Sigmoid colon (tissue), 6 donors: ENCODE measurements at regions not wholly inside any gene's neighbourhood (a gene's known extent, or its start where the extent isn't known, plus 50 kb on each side); places are given as distances from the start of the nearest gene placed in this dataset.

Experiments
- DNase-seq: peaks from one replicate; pipeline ENCODE4 v3.0.0-alpha.2; 2019
- H3K27ac ChIP-seq, 4 donors: fragments of 200-600 bp; sonication (generic); one replicate each; pipeline ENCODE4 v1.5.1; 2016 to 2019; ENCODE audit warnings: mild to moderate bottlenecking in 1 of 4
- H3K27me3 ChIP-seq, 3 donors: fragments of 200-600 bp; sonication (generic); one replicate each; pipeline ENCODE4 v1.5.1; 2019; ENCODE audit warnings: mild to moderate bottlenecking in 1 of 3
- H3K36me3 ChIP-seq, 4 donors: fragments of 200-600 bp; sonication (generic); one replicate each; pipeline ENCODE4 v1.5.1; 2016 to 2019
- H3K4me1 ChIP-seq, 4 donors: fragments of 200-600 bp; sonication (generic); one replicate each; pipeline ENCODE4 v1.5.1; 2017 to 2019
- H3K4me3 ChIP-seq, 4 donors: fragments of 200-600 bp; sonication (generic); one replicate each; pipeline ENCODE4 v1.5.1; 2017 to 2019; ENCODE audit warnings: mild to moderate bottlenecking in 2 of 4, moderate library complexity in 1 of 4
- H3K9me3 ChIP-seq, 4 donors: fragments of 200-600 bp in 3 of 4; sonication (generic) in 3 of 4; one replicate each; pipeline versions ENCODE4 v1.5.1 to v1.6.1; 2013 to 2019
- EP300 ChIP-seq, 4 donors: sonication (generic); formaldehyde crosslinking; IDR thresholded peaks; one replicate each; pipeline ENCODE4 v1.6.1; 2017; ENCODE audit warnings: antibody characterized with exemption in 4 of 4
- POLR2A ChIP-seq, 2 donors: fragments of 450-650 bp; IDR thresholded peaks; one replicate each; pipeline ENCODE4 v1.6.1; 2016; ENCODE audit warnings: antibody characterized with exemption in 2 of 2, mild to moderate bottlenecking in 2 of 2, moderate library complexity in 2 of 2
- POLR2AphosphoS5 ChIP-seq, 4 donors: sonication (generic); formaldehyde crosslinking; IDR thresholded peaks; one replicate each; pipeline ENCODE4 v1.6.1; 2017; ENCODE audit warnings: antibody characterized with exemption in 4 of 4
- WGBS, 2 donors: extraction: QIAGEN DNeasy Blood & Tissue Kit; methylation state at CpG; one replicate each; pipeline ENCODE4 v1.1.7; 2013; 5-methylcytosine and 5-hydroxymethylcytosine counted together
- intact Hi-C: fragments of 100-400 bp; cut with DNase I; formaldehyde crosslinking; loops from one replicate; pipeline ENCODE4 v1.15.1; 2023
- TF ChIP-seq, protein P1 (sequence below), 4 experiments: fragments of 450-650 bp in 3 of 4; fragments of 200-600 bp in 1 of 4; IDR thresholded peaks; one replicate each; pipeline ENCODE4 v1.5.1; 2016 to 2019; ENCODE audit warnings: antibody characterized with exemption in 4 of 4, mild to moderate bottlenecking in 3 of 4, moderate library complexity in 2 of 4
- donor health status: healthy with polysubstance abuse.
- donor health status: healthy.

GRCh38 chr11:23554002-23554401, 693.7 kb upstream of the CCDC179 start:
- TF ChIP-seq EP300 (IDR thresholded peaks at IDR 0.05) (no peak), POLR2AphosphoS5 (IDR thresholded peaks at IDR 0.05) (no peak), POLR2A (IDR thresholded peaks at IDR 0.05) (no peak)
- TF ChIP-seq, protein P1, sequence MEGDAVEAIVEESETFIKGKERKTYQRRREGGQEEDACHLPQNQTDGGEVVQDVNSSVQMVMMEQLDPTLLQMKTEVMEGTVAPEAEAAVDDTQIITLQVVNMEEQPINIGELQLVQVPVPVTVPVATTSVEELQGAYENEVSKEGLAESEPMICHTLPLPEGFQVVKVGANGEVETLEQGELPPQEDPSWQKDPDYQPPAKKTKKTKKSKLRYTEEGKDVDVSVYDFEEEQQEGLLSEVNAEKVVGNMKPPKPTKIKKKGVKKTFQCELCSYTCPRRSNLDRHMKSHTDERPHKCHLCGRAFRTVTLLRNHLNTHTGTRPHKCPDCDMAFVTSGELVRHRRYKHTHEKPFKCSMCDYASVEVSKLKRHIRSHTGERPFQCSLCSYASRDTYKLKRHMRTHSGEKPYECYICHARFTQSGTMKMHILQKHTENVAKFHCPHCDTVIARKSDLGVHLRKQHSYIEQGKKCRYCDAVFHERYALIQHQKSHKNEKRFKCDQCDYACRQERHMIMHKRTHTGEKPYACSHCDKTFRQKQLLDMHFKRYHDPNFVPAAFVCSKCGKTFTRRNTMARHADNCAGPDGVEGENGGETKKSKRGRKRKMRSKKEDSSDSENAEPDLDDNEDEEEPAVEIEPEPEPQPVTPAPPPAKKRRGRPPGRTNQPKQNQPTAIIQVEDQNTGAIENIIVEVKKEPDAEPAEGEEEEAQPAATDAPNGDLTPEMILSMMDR (IDR thresholded peaks at IDR 0.05): no peak
- 89 to 92% methylated on average over 1 of the region's 1 CpG for WGBS, 2 donors
- Histone ChIP-seq H3K4me1 (no peaks in the 10 kb centered on the region), H3K36me3 (no peaks in the 10 kb centered on the region), H3K27ac (no peak overlapping the region), H3K4me3 (no peak overlapping the region), H3K9me3 (no peaks in the 10 kb centered on the region), H3K27me3 (no peaks in the 10 kb centered on the region)
- no peak for DNase-seq
- intact Hi-C loops: no loop called here

DNA sequence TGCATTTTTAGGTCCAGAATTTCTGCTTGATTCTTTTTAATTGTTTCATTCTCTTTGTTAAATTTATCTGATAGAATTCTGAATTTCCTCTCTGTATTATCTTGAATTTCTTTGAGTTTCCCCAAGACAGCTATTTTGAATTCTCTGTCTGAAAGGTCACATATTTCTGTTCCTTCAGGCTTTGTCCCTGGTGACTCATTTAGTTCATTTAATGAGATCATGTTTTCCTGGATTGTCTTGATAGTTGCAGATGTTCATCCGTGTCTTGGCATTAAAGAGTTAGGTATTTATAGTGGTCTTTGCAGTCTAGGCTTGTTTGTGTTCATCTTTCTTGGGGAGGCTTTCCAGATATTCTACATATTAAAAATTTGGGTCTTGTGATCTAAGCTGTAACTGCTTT, 694.8 kb upstream of the CCDC179 start:
- DNase-seq: no peak
- WGBS, 2 donors: 61 to 86% methylated on average over 1 of the region's 1 CpG
- intact Hi-C loops: no loop called here

GRCh38 chr11:23556163-23556750, 696.0 kb upstream of the CCDC179 start:
- Histone ChIP-seq H3K4me3 (no peak overlapping the region), H3K4me1 (no peaks in the 10 kb centered on the region), H3K27me3 (no peaks in the 10 kb centered on the region), H3K27ac (no peak overlapping the region), H3K9me3 (no peaks in the 10 kb centered on the region), H3K36me3 (no peaks in the 10 kb centered on the region)
- no peak for DNase-seq
- intact Hi-C loops: no loop called here
- TF ChIP-seq, protein P1 (IDR thresholded peaks at IDR 0.05): no peak
- TF ChIP-seq EP300 (IDR thresholded peaks at IDR 0.05): no peak
- TF ChIP-seq POLR2A (IDR thresholded peaks at IDR 0.05): no peak
- no peak for TF ChIP-seq POLR2AphosphoS5 (IDR thresholded peaks at IDR 0.05)
- WGBS, 2 donors: 87 to 88% methylated on average over 2 of the region's 2 CpGs

More for the DNA sequence above, 694.8 kb upstream of the CCDC179 start:
- H3K36me3 ChIP-seq: no peaks in the 10 kb centered on the region
- TF ChIP-seq POLR2A (IDR thresholded peaks at IDR 0.05) (no peak), EP300 (IDR thresholded peaks at IDR 0.05) (no peak), POLR2AphosphoS5 (IDR thresholded peaks at IDR 0.05) (no peak)
- TF ChIP-seq, protein P1 (IDR thresholded peaks at IDR 0.05): no peak
- no peaks in the 10 kb centered on the region for H3K4me1 ChIP-seq
- no peaks in the 10 kb centered on the region for H3K9me3 ChIP-seq
- H3K4me3 ChIP-seq: no peak overlapping the region
- no peak overlapping the region for H3K27ac ChIP-seq
- H3K27me3 ChIP-seq: no peaks in the 10 kb centered on the region

DNA sequence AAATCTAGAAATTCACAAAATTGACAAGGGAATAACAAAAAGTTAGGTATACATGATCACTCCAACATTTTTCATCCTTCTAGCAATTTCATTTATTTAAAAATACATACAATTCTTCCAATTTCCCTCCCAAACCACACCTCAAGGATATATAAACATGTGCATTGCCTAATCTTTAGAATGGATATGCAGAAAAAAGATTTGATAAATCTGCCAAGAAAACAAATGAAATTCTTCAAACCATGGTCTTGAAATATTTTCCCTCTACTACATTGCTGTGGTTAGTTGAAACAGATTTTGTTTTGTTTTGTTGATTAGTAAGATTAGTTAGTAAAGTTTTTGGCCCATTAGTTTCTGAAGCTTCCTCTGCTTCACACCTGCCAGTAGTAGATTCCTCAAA, 703.3 kb upstream of the CCDC179 start:
- intact Hi-C loops: no loop called here
- no peaks in the 10 kb centered on the region for H3K27me3 ChIP-seq
- TF ChIP-seq POLR2A (IDR thresholded peaks at IDR 0.05) (no peak), EP300 (IDR thresholded peaks at IDR 0.05) (no peak), POLR2AphosphoS5 (IDR thresholded peaks at IDR 0.05) (no peak)
- TF ChIP-seq, protein P1 (IDR thresholded peaks at IDR 0.05): no peak
- H3K27ac ChIP-seq: no peak overlapping the region
- no peak for DNase-seq
- H3K36me3 ChIP-seq: no peaks in the 10 kb centered on the region
- H3K4me3 ChIP-seq: no peak overlapping the region
- H3K9me3 ChIP-seq: no peaks in the 10 kb centered on the region
- no peaks in the 10 kb centered on the region for H3K4me1 ChIP-seq

GRCh38 chr11:23564370-23564769, 704.1 kb upstream of the CCDC179 start:
- Histone ChIP-seq H3K4me3 (no peak overlapping the region), H3K27ac (no peak overlapping the region), H3K36me3 (no peaks in the 10 kb centered on the region), H3K9me3 (no peaks in the 10 kb centered on the region), H3K27me3 (no peaks in the 10 kb centered on the region), H3K4me1 (no peaks in the 10 kb centered on the region)
- TF ChIP-seq EP300 (IDR thresholded peaks at IDR 0.05) (no peak), POLR2AphosphoS5 (IDR thresholded peaks at IDR 0.05) (no peak), POLR2A (IDR thresholded peaks at IDR 0.05) (no peak)
- TF ChIP-seq, protein P1 (IDR thresholded peaks at IDR 0.05): no peak
- no peak for DNase-seq
- intact Hi-C loops: no loop called here
- 80 to 85% methylated on average over 2 of the region's 2 CpGs for WGBS, 2 donors
